Tibial nerve (tissue), 3 donors: ENCODE measurements at regions not wholly inside any gene's neighbourhood (a gene's known extent, or its start where the extent isn't known, plus 50 kb on each side); places are given as distances from the start of the nearest gene placed in this dataset.

ENCODE experiments used
- CTCF ChIP-seq, 5 experiments: fragments of 200-600 bp in 3 of 5; fragments of 450-650 bp in 2 of 5; sonication (generic) in 3 of 5; IDR thresholded peaks; one replicate each; pipeline ENCODE4 v1.5.1; 2016 to 2019; ENCODE audit warnings: antibody characterized with exemption in 5 of 5, mild to moderate bottlenecking in 3 of 5, moderate library complexity in 2 of 5
- POLR2A ChIP-seq, 2 donors: fragments of 450-650 bp; IDR thresholded peaks; one replicate each; pipeline ENCODE4 v1.6.1; 2017; ENCODE audit warnings: antibody characterized with exemption in 2 of 2, mild to moderate bottlenecking in 2 of 2, moderate library complexity in 2 of 2

- TF ChIP-seq CTCF (IDR thresholded peaks at IDR 0.05), result no peak
- TF ChIP-seq POLR2A (IDR thresholded peaks at IDR 0.05), result no peak
Observed at GRCh38 chr17:70408768-70409167, 239.4 kb downstream of the KCNJ2 start.
